Smooth muscle cell (in vitro differentiated cells): ENCODE measurements at regions not wholly inside any gene's neighbourhood (a gene's known extent, or its start where the extent isn't known, plus 50 kb on each side); places are given as distances from the start of the nearest gene placed in this dataset.

ENCODE experiments used
- DNase-seq: peaks from one replicate; lab custom pipeline; 2025; ENCODE audit not compliant: unreplicated experiment; lab: John Stamatoyannopoulos, UW
- H2AFZ ChIP-seq: fragments of 200-600 bp; sonication (generic); 2 replicates; pipeline ENCODE4 v1.6.0; 2016; ENCODE audit warnings: antibody characterized with exemption, low read depth, mild to moderate bottlenecking
- H3F3A ChIP-seq: fragments of 200-600 bp; sonication (generic); 2 replicates; pipeline ENCODE4 v1.6.0; 2017; ENCODE audit warnings: antibody characterized with exemption, low read depth
- H3K27ac ChIP-seq: fragments of 200-600 bp; sonication (generic); 2 replicates; pipeline ENCODE4 v1.5.1; 2016; ENCODE audit warnings: low read depth, mild to moderate bottlenecking
- H3K27me3 ChIP-seq: fragments of 200-600 bp; sonication (generic); 2 replicates; pipeline ENCODE4 v1.6.1; 2016; ENCODE audit warnings: low read depth, mild to moderate bottlenecking
- H3K36me3 ChIP-seq: fragments of 200-600 bp; sonication (generic); 2 replicates; pipeline ENCODE4 v1.5.1; 2016; ENCODE audit warnings: low read depth
- H3K4me1 ChIP-seq: fragments of 200-600 bp; sonication (generic); 2 replicates; pipeline ENCODE4 v1.5.1; 2016; ENCODE audit warnings: low read depth
- H3K4me2 ChIP-seq: fragments of 200-600 bp; sonication (generic); 2 replicates; pipeline ENCODE4 v1.6.0; 2016; ENCODE audit warnings: mild to moderate bottlenecking
- H3K4me3 ChIP-seq: fragments of 200-600 bp; sonication (generic); 2 replicates; pipeline ENCODE4 v1.5.1; 2016; ENCODE audit warnings: mild to moderate bottlenecking
- H3K79me2 ChIP-seq: fragments of 200-600 bp; sonication (generic); 2 replicates; pipeline ENCODE4 v1.6.0; 2016; ENCODE audit warnings: low read depth, mild to moderate bottlenecking
- H3K9ac ChIP-seq: fragments of 200-600 bp; sonication (generic); 2 replicates; pipeline ENCODE4 v1.6.0; 2016; ENCODE audit warnings: low read depth
- H3K9me3 ChIP-seq: fragments of 200-600 bp; sonication (generic); replicated peaks from 2 replicates; pipeline ENCODE4 v1.5.1; 2016; ENCODE audit warnings: low read depth
- H4K20me1 ChIP-seq: fragments of 200-600 bp; sonication (generic); 2 replicates; pipeline ENCODE4 v1.6.0; 2016; ENCODE audit warnings: low read depth
- WGBS: methylation state at CpG from one replicate; pipeline ENCODE4 v1.1.7; 2016; ENCODE audit warnings: low lambda C conversion rate; 5-methylcytosine and 5-hydroxymethylcytosine counted together
- TF ChIP-seq, protein P1 (sequence below): fragments of 200-600 bp; sonication (generic); IDR thresholded peaks from 2 replicates; pipeline ENCODE4 v1.5.1; 2017; ENCODE audit warnings: borderline replicate concordance, mild to moderate bottlenecking, antibody characterized with exemption; ENCODE audit not compliant: insufficient read depth, poor library complexity, severe bottlenecking

DNA sequence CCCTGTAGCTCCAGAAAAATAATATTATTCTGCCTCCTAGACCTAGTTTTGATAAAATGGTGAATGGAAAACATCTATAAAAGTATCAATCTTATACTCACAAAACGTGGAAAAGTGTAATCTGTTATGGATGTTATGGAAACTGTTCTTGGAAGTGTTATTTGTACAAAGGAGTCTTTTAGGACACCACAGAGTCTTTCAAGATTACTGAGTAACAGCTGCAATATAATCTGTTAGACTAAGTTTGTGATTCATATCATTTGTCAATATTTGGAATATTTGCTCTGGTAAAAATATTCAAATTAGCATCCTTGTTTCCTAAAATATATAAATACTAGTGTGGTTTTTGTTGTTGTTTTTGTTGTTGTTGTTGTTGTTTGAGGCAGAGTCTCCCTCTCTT is 87.9 kb downstream of the RAD51AP2 start:
- Histone ChIP-seq H3K4me2 (no peak overlapping the region), H3K27me3 (no peaks in the 10 kb centered on the region), H3K36me3 (no peaks in the 10 kb centered on the region), H3K4me3 (no peak overlapping the region), H4K20me1 (no peaks in the 10 kb centered on the region), H2AFZ (no peak overlapping the region), H3K27ac (no peak overlapping the region), H3K9me3 (no peaks in the 10 kb centered on the region), H3K9ac (no peak overlapping the region), H3F3A (no peaks in the 10 kb centered on the region), H3K79me2 (no peaks in the 10 kb centered on the region), H3K4me1 (no peaks in the 10 kb centered on the region)
- WGBS = 82% methylated on average over 1 of the region's 1 CpG
- TF ChIP-seq, protein P1, sequence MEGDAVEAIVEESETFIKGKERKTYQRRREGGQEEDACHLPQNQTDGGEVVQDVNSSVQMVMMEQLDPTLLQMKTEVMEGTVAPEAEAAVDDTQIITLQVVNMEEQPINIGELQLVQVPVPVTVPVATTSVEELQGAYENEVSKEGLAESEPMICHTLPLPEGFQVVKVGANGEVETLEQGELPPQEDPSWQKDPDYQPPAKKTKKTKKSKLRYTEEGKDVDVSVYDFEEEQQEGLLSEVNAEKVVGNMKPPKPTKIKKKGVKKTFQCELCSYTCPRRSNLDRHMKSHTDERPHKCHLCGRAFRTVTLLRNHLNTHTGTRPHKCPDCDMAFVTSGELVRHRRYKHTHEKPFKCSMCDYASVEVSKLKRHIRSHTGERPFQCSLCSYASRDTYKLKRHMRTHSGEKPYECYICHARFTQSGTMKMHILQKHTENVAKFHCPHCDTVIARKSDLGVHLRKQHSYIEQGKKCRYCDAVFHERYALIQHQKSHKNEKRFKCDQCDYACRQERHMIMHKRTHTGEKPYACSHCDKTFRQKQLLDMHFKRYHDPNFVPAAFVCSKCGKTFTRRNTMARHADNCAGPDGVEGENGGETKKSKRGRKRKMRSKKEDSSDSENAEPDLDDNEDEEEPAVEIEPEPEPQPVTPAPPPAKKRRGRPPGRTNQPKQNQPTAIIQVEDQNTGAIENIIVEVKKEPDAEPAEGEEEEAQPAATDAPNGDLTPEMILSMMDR = no peak
- DNase-seq = no peak

DNA sequence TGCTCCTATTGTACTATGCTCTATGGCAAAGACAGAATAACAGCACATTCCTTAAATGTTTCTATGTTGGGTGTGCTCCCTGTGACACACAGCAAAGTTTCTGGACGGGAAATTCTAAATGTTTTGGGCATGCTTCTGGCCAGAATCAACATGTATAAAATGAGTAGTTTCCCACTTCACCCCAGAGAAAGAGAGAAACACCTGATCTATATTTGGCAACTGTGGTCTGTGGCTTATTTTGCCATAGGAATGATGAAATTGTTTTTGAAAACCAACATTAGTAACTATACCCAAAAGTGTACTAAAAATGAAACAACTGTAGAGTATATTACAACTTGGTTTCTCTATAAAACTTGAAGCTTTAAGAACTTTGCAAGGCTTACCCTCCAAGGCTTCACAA is 89.1 kb downstream of the RAD51AP2 start:
- H3K36me3 ChIP-seq = no peaks in the 10 kb centered on the region
- no peaks in the 10 kb centered on the region for H3K79me2 ChIP-seq
- H4K20me1 ChIP-seq = no peaks in the 10 kb centered on the region
- no peak overlapping the region for H3K4me3 ChIP-seq
- H3K27me3 ChIP-seq = no peaks in the 10 kb centered on the region
- H3K9me3 ChIP-seq = no peaks in the 10 kb centered on the region
- no peak overlapping the region for H2AFZ ChIP-seq
- H3K4me1 ChIP-seq = no peaks in the 10 kb centered on the region
- DNase-seq = no peak
- H3K9ac ChIP-seq = no peak overlapping the region
- no peak overlapping the region for H3K27ac ChIP-seq
- no peak overlapping the region for H3K4me2 ChIP-seq
- no peaks in the 10 kb centered on the region for H3F3A ChIP-seq
- TF ChIP-seq, protein P1 = no peak
- 54% methylated on average over 1 of the region's 1 CpG for WGBS

DNA sequence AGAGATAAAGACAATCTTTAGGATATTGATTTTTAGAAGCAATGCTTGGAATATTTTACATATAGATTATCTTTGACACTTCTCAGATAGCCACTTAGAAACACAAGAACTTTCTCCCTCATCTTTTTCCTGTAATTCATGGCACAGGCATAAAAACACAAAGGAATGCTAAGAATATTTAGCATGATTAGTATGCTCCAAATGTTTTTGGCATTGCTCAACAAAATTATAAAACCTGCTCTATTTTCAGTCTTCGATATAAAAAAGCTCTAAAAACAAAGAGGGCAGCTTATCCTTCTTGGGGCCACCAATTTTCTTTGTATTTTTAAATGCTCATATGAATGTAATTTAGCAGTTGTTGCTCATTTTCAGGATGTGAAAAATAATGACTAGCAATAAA is 90.8 kb downstream of the RAD51AP2 start:
- Histone ChIP-seq H3K27ac (no peak overlapping the region), H3K4me1 (no peaks in the 10 kb centered on the region), H2AFZ (no peak overlapping the region), H3K36me3 (no peaks in the 10 kb centered on the region), H3F3A (no peaks in the 10 kb centered on the region), H4K20me1 (no peaks in the 10 kb centered on the region), H3K27me3 (no peaks in the 10 kb centered on the region), H3K9me3 (no peaks in the 10 kb centered on the region), H3K4me2 (no peak overlapping the region), H3K79me2 (no peaks in the 10 kb centered on the region), H3K4me3 (no peak overlapping the region), H3K9ac (no peak overlapping the region)
- TF ChIP-seq, protein P1 = no peak
- 94% methylated on average over 1 of the region's 1 CpG for WGBS
- no peak for DNase-seq

DNA sequence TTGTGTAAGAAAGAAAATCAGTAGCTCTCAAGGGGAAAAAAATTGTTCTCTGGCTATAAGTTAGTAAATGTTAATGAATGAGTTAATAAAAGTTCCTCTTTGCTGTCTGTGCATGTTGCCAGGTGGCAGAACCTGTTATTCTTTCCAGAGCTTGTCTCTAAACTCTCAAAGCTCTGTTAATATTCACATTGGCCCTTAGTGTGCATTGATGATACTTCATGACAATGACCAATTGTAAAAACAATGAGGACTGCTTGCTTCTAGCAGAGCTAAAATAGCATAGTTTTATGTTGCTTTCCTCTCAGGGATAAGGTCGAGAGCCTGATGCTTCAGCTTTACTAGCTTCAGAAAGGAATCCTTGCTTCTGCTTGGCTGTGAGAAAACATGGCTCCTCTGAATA is 91.5 kb downstream of the RAD51AP2 start:
- Histone ChIP-seq H3K4me3 (no peak overlapping the region), H2AFZ (peak overlapping the region; percentile 28), H3K79me2 (no peaks in the 10 kb centered on the region), H3K27ac (no peak overlapping the region), H3K36me3 (no peaks in the 10 kb centered on the region), H4K20me1 (no peaks in the 10 kb centered on the region), H3K4me2 (no peak overlapping the region), H3K9me3 (no peaks in the 10 kb centered on the region), H3K9ac (no peak overlapping the region), H3K27me3 (no peaks in the 10 kb centered on the region), H3F3A (no peaks in the 10 kb centered on the region), H3K4me1 (no peaks in the 10 kb centered on the region)
- no peak for DNase-seq
- TF ChIP-seq, protein P1 = no peak
- WGBS = 70% methylated on average over 1 of the region's 1 CpG
